ENCODE measurements at regions not wholly inside any gene's neighbourhood (a gene's known extent, or its start where the extent isn't known, plus 50 kb on each side); places are given as distances from the start of the nearest gene placed in this dataset.

GRCh38 chr7:17690030-17690429 is 250.3 kb downstream of the SNX13 start:
- Histone ChIP-seq H3K27me3 (no peaks in the 10 kb centered on the region), H3K27ac (no peak overlapping the region), H3K4me3 (no peak overlapping the region), H3K36me3 (no peaks in the 10 kb centered on the region), H3K4me1 (no peaks in the 10 kb centered on the region), H3K9me3 (no peaks in the 10 kb centered on the region)
- TF ChIP-seq CTCF (IDR thresholded peaks at IDR 0.05) (no peak), POLR2A (IDR thresholded peaks at IDR 0.05) (no peak)
- no peak for DNase-seq

- no peak for TF ChIP-seq CTCF (IDR thresholded peaks at IDR 0.05)
- TF ChIP-seq POLR2A (IDR thresholded peaks at IDR 0.05): no peak
- H3K27ac ChIP-seq: no peak overlapping the region
- H3K4me3 ChIP-seq: no peak overlapping the region
- peaks cover 0 to 15% (median 0%) of the 10 kb centered on the region in 4 donors for H3K9me3 ChIP-seq
- peak in 1 of 3 donors; percentile 49 for DNase-seq
- no peaks in the 10 kb centered on the region for H3K36me3 ChIP-seq
- no peaks in the 10 kb centered on the region for H3K4me1 ChIP-seq
- no peaks in the 10 kb centered on the region for H3K27me3 ChIP-seq
Observed at GRCh38 chr7:17696422-17696821, 243.9 kb downstream of the SNX13 start.

DNA sequence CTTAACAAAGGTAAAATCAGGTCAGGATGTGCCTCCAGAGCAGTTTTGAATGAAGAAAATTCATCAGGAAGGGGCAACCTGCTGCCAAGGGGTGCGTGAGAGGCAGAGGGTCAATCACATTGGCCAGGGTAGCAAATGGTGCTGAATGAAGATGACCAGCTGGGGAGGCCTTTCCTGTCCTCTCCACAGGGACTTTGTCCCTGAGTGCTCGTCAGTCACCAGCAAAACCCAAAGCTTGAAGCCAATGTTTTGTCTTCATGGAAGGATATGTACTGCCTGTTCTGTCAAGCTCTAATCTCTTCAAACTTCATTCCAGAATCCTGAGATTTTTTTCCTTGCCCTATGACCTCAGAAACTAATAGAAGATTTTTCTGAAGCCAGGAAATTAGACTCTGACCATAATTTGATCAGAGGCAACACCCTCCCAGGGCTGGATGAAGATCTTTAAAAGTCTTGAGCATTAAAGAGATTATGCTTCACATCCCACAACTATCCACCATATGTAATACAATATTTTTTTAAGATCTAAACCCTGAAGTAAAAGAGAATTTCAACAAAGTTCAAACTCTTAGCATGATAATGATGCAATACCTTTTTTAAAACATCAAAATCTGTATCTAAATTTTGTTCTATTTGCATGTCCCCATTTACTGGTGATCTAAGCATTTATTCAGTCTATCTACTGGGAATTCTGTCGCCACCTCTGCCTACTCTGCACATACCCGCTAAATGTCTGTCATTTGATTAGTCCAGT is 243.0 kb downstream of the SNX13 start:
- Histone ChIP-seq H3K4me3 (no peak overlapping the region), H3K36me3 (no peaks in the 10 kb centered on the region), H3K27me3 (no peaks in the 10 kb centered on the region), H3K27ac (peak overlapping the region in 1 of 4 donors; percentile 11), H3K9me3 (peaks cover 0 to 15% (median 0%) of the 10 kb centered on the region in 4 donors), H3K4me1 (no peaks in the 10 kb centered on the region)
- TF ChIP-seq POLR2A (IDR thresholded peaks at IDR 0.05) (no peak), CTCF (IDR thresholded peaks at IDR 0.05) (no peak)
- no peak for DNase-seq

- Histone ChIP-seq H3K4me3 (no peak overlapping the region), H3K36me3 (no peaks in the 10 kb centered on the region)
- no peak for DNase-seq
Observed at GRCh38 chr7:17699696-17700095, 240.6 kb downstream of the SNX13 start.

GRCh38 chr7:17700138-17700537 is 240.2 kb downstream of the SNX13 start:
- TF ChIP-seq CTCF (IDR thresholded peaks at IDR 0.05) (no peak), POLR2A (IDR thresholded peaks at IDR 0.05) (no peak)
- H3K27me3 ChIP-seq: no peaks in the 10 kb centered on the region
- H3K27ac ChIP-seq: no peak overlapping the region
- no peaks in the 10 kb centered on the region for H3K36me3 ChIP-seq
- H3K9me3 ChIP-seq: peaks cover 0 to 15% (median 0%) of the 10 kb centered on the region in 4 donors
- H3K4me3 ChIP-seq: no peak overlapping the region
- DNase-seq: no peak
- no peaks in the 10 kb centered on the region for H3K4me1 ChIP-seq

More at GRCh38 chr7:17699696-17700095, 240.6 kb downstream of the SNX13 start:
- no peak for TF ChIP-seq CTCF (IDR thresholded peaks at IDR 0.05)
- no peak for TF ChIP-seq POLR2A (IDR thresholded peaks at IDR 0.05)
- Histone ChIP-seq H3K9me3 (peaks cover 0 to 15% (median 0%) of the 10 kb centered on the region in 4 donors), H3K4me1 (no peaks in the 10 kb centered on the region), H3K27ac (no peak overlapping the region), H3K27me3 (no peaks in the 10 kb centered on the region)
